ENCODE measurements at regions not wholly inside any gene's neighbourhood (a gene's known extent, or its start where the extent isn't known, plus 50 kb on each side); places are given as distances from the start of the nearest gene placed in this dataset.

GRCh38 chr11:115656669-115657068 lies 152.5 kb upstream of the CADM1 start:
- H3K27me3 ChIP-seq (ENCODE audit: control insufficient read depth, insufficient read depth, low read length, poor library complexity, severe bottlenecking): peaks cover 59% of the 10 kb centered on the region
- H3K27me3 Mint-ChIP-seq (ENCODE audit: insufficient read depth): peaks cover 66% of the 10 kb centered on the region
- H3K36me3 Mint-ChIP-seq (ENCODE audit: low read depth): no peaks in the 10 kb centered on the region
- peak overlapping the region; percentile 59 for H3K27ac Mint-ChIP-seq
- TF ChIP-seq CTCF (conservative IDR thresholded peaks at IDR 0.05): peak; percentile 0
- no peak overlapping the region for H3K4me3 Mint-ChIP-seq
- H3K9ac ChIP-seq (ENCODE audit: extremely low read depth, low read length, poor library complexity, severe bottlenecking): no peak overlapping the region
- no peaks in the 10 kb centered on the region for H3K9me3 ChIP-seq (ENCODE audit: control insufficient read depth, low read length)
- peaks cover 43% of the 10 kb centered on the region for H3K4me1 Mint-ChIP-seq
- H3K27ac ChIP-seq (ENCODE audit: low read depth, low read length): no peak overlapping the region
- H3K4me3 ChIP-seq (ENCODE audit: low read length): no peak overlapping the region
- H3K36me3 ChIP-seq (ENCODE audit: control insufficient read depth, insufficient read depth, low read length): no peaks in the 10 kb centered on the region
- no peak for DNase-seq
- no peaks in the 10 kb centered on the region for H3K9me3 Mint-ChIP-seq
- H3K4me1 ChIP-seq (ENCODE audit: control insufficient read depth, insufficient read depth, low read length): peaks cover 6% of the 10 kb centered on the region
- WGBS, 2 experiments (ENCODE audit: insufficient coverage in 1 of 2, insufficient read length in 1 of 2): 71% methylated on average over 6 of the region's 6 CpGs; no CpG with 5 or more reads in 1 of the 2 experiments

GRCh38 chr11:115656041-115656440 lies 151.8 kb upstream of the CADM1 start:
- Mint-ChIP-seq H3K27ac (peak overlapping the region; percentile 59), H3K27me3 (ENCODE audit: insufficient read depth) (peaks cover 61% of the 10 kb centered on the region), H3K4me3 (no peak overlapping the region), H3K4me1 (peaks cover 46% of the 10 kb centered on the region), H3K36me3 (ENCODE audit: low read depth) (no peaks in the 10 kb centered on the region), H3K9me3 (no peaks in the 10 kb centered on the region)
- Histone ChIP-seq H3K4me1 (ENCODE audit: control insufficient read depth, insufficient read depth, low read length) (peaks cover 6% of the 10 kb centered on the region), H3K27me3 (ENCODE audit: control insufficient read depth, insufficient read depth, low read length, poor library complexity, severe bottlenecking) (peaks cover 54% of the 10 kb centered on the region), H3K36me3 (ENCODE audit: control insufficient read depth, insufficient read depth, low read length) (no peaks in the 10 kb centered on the region), H3K9me3 (ENCODE audit: control insufficient read depth, low read length) (no peaks in the 10 kb centered on the region), H3K4me3 (ENCODE audit: low read length) (no peak overlapping the region), H3K9ac (ENCODE audit: extremely low read depth, low read length, poor library complexity, severe bottlenecking) (no peak overlapping the region), H3K27ac (ENCODE audit: low read depth, low read length) (no peak overlapping the region)
- DNase-seq: no peak
- no peak for TF ChIP-seq CTCF (conservative IDR thresholded peaks at IDR 0.05)

GRCh38 chr11:115654792-115655191 lies 150.6 kb upstream of the CADM1 start:
- no peak overlapping the region for H3K4me3 Mint-ChIP-seq
- TF ChIP-seq CTCF (conservative IDR thresholded peaks at IDR 0.05): no peak

More at GRCh38 chr11:115654792-115655191, 150.6 kb upstream of the CADM1 start:
- no peaks in the 10 kb centered on the region for H3K9me3 ChIP-seq (ENCODE audit: control insufficient read depth, low read length)
- no peak for DNase-seq
- peaks cover 49% of the 10 kb centered on the region for H3K27me3 ChIP-seq (ENCODE audit: control insufficient read depth, insufficient read depth, low read length, poor library complexity, severe bottlenecking)
- H3K27me3 Mint-ChIP-seq (ENCODE audit: insufficient read depth): peaks cover 49% of the 10 kb centered on the region
- H3K27ac ChIP-seq (ENCODE audit: low read depth, low read length): no peak overlapping the region
- no peak overlapping the region for H3K4me3 ChIP-seq (ENCODE audit: low read length)
- WGBS, 2 experiments (ENCODE audit: insufficient coverage in 1 of 2, insufficient read length in 1 of 2): 92 to 100% methylated on average over 2 to 4 of the region's 4 CpGs
- H3K9ac ChIP-seq (ENCODE audit: extremely low read depth, low read length, poor library complexity, severe bottlenecking): no peak overlapping the region
- peaks cover 45% of the 10 kb centered on the region for H3K4me1 Mint-ChIP-seq
- H3K9me3 Mint-ChIP-seq: no peaks in the 10 kb centered on the region
- no peaks in the 10 kb centered on the region for H3K36me3 Mint-ChIP-seq (ENCODE audit: low read depth)
- peaks cover 6% of the 10 kb centered on the region for H3K4me1 ChIP-seq (ENCODE audit: control insufficient read depth, insufficient read depth, low read length)
- no peak overlapping the region for H3K27ac Mint-ChIP-seq
- H3K36me3 ChIP-seq (ENCODE audit: control insufficient read depth, insufficient read depth, low read length): no peaks in the 10 kb centered on the region

Data from endodermal cell (in vitro differentiated cells).